ENCODE measurements at regions not wholly inside any gene's neighbourhood (a gene's known extent, or its start where the extent isn't known, plus 50 kb on each side); places are given as distances from the start of the nearest gene placed in this dataset.

- Histone ChIP-seq H3K9me3 (no peaks in the 10 kb centered on the region), H3K36me3 (no peaks in the 10 kb centered on the region), H3K27me3 (peaks cover 0 to 3% of the 10 kb centered on the region in 2 donors), H3K4me3 (no peak overlapping the region), H3K4me1 (no peaks in the 10 kb centered on the region), H3K27ac (no peak overlapping the region)
- no peak for DNase-seq
- TF ChIP-seq, protein P1, sequence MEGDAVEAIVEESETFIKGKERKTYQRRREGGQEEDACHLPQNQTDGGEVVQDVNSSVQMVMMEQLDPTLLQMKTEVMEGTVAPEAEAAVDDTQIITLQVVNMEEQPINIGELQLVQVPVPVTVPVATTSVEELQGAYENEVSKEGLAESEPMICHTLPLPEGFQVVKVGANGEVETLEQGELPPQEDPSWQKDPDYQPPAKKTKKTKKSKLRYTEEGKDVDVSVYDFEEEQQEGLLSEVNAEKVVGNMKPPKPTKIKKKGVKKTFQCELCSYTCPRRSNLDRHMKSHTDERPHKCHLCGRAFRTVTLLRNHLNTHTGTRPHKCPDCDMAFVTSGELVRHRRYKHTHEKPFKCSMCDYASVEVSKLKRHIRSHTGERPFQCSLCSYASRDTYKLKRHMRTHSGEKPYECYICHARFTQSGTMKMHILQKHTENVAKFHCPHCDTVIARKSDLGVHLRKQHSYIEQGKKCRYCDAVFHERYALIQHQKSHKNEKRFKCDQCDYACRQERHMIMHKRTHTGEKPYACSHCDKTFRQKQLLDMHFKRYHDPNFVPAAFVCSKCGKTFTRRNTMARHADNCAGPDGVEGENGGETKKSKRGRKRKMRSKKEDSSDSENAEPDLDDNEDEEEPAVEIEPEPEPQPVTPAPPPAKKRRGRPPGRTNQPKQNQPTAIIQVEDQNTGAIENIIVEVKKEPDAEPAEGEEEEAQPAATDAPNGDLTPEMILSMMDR (IDR thresholded peaks at IDR 0.05), result no peak
- intact Hi-C loops (cut with DNase I; ENCODE audit: low total_unique reads), result no loop called here
Observed at GRCh38 chr20:24089576-24089975, 101.0 kb upstream of the GGTLC1 start.

- intact Hi-C loops (cut with DNase I; ENCODE audit: low total_unique reads), result no loop called here
- Histone ChIP-seq H3K9me3 (no peaks in the 10 kb centered on the region), H3K27me3 (peaks cover 0 to 3% of the 10 kb centered on the region in 2 donors), H3K36me3 (no peaks in the 10 kb centered on the region), H3K27ac (no peak overlapping the region), H3K4me1 (no peaks in the 10 kb centered on the region), H3K4me3 (no peak overlapping the region)
- TF ChIP-seq, protein P1 (IDR thresholded peaks at IDR 0.05), result no peak
- DNase-seq, result no peak
Observed at GRCh38 chr20:24086121-24086520, 97.5 kb upstream of the GGTLC1 start.

DNA sequence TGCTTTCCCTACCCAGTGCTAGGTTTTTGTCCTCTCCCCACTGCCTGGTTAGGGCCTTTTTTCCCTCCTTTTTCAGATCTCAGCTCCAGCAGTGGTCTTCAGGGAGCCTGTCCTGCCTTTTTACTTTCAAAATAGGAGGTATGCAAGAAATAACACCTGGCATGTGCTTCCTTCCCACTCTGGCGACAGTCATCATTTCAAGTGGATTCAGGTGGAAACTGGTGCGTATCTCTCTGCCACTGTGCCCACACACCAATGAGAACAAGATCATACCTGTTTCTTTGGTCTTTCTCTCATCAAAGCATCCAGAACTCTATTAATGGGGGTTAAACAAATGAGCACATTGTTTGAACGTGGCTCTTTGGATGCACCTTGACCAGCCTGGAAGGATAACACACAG, 95.7 kb upstream of the GGTLC1 start:
- no peaks in the 10 kb centered on the region for H3K4me1 ChIP-seq
- no peaks in the 10 kb centered on the region for H3K27me3 ChIP-seq
- no peaks in the 10 kb centered on the region for H3K36me3 ChIP-seq
- no peak overlapping the region for H3K27ac ChIP-seq
- TF ChIP-seq, protein P1 (IDR thresholded peaks at IDR 0.05), result no peak
- H3K9me3 ChIP-seq, result no peaks in the 10 kb centered on the region
- intact Hi-C loops (cut with DNase I; ENCODE audit: low total_unique reads), result no loop called here
- no peak overlapping the region for H3K4me3 ChIP-seq
- DNase-seq, result no peak

DNA sequence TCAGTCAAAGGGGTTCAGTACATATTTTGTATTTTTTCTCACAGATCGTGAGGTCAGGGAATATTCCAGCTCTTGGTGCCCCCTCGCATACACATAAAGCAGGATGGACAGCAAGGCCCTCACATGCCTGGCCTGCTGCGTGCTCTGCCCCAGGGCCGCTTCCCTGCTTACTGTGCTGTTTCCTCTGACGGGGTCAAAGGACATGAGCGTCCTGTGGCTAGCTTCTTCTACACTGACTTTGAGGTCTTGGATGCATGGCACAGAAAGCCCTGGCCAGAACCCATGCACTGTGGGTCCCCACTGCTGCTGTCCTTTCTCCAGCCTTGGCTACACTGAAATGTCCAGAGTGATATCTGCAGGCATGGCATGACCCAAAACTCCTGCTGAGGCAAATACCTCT, 92.5 kb upstream of the GGTLC1 start:
- no peaks in the 10 kb centered on the region for H3K9me3 ChIP-seq
- no peaks in the 10 kb centered on the region for H3K27me3 ChIP-seq
- intact Hi-C loops (cut with DNase I; ENCODE audit: low total_unique reads), result no loop called here
- H3K4me1 ChIP-seq, result no peaks in the 10 kb centered on the region
- DNase-seq, result no peak
- no peak overlapping the region for H3K27ac ChIP-seq
- no peak overlapping the region for H3K4me3 ChIP-seq
- TF ChIP-seq, protein P1 (IDR thresholded peaks at IDR 0.05), result no peak
- no peaks in the 10 kb centered on the region for H3K36me3 ChIP-seq

GRCh38 chr20:24079661-24080412, 91.3 kb upstream of the GGTLC1 start:
- TF ChIP-seq, protein P1 (IDR thresholded peaks at IDR 0.05), result no peak
- Histone ChIP-seq H3K4me1 (no peaks in the 10 kb centered on the region), H3K27ac (no peak overlapping the region), H3K27me3 (no peaks in the 10 kb centered on the region), H3K36me3 (no peaks in the 10 kb centered on the region), H3K9me3 (no peaks in the 10 kb centered on the region), H3K4me3 (no peak overlapping the region)
- no peak for DNase-seq
- intact Hi-C loops (cut with DNase I; ENCODE audit: low total_unique reads), result no loop called here
